ENCODE measurements at regions not wholly inside any gene's neighbourhood (a gene's known extent, or its start where the extent isn't known, plus 50 kb on each side); places are given as distances from the start of the nearest gene placed in this dataset.

DNA sequence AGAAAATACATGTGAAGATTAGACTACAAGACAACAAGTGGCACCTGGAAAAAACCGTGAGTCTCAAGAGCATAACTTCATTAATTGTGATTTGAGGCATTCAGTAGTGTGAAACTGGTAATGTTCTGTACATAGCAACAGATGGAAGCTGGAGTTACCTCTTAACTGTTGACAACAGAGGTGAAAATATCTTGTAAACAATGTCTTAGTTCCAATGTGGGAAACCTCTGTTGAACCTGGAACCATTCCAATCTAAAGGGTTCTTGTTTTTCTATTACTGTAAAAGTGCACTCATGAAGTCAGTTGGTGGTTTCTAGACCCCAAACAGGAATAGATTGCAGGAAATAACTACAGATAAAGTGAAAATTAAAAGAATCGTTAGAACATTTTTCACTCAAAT is 728.4 kb downstream of the SLITRK1 start:
- WGBS = 63% methylated on average over 2 of the region's 2 CpGs
- no peak for DNase-seq (ENCODE audit: low spot score)

GRCh38 chr13:83151308-83151660 is 731.0 kb downstream of the SLITRK1 start:
- TF ChIP-seq, protein P1, sequence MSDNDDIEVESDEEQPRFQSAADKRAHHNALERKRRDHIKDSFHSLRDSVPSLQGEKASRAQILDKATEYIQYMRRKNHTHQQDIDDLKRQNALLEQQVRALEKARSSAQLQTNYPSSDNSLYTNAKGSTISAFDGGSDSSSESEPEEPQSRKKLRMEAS (IDR thresholded peaks at IDR 0.05) = no peak
- TF ChIP-seq HNF4G (IDR thresholded peaks at IDR 0.05) = no peak
- TF ChIP-seq, protein P2, sequence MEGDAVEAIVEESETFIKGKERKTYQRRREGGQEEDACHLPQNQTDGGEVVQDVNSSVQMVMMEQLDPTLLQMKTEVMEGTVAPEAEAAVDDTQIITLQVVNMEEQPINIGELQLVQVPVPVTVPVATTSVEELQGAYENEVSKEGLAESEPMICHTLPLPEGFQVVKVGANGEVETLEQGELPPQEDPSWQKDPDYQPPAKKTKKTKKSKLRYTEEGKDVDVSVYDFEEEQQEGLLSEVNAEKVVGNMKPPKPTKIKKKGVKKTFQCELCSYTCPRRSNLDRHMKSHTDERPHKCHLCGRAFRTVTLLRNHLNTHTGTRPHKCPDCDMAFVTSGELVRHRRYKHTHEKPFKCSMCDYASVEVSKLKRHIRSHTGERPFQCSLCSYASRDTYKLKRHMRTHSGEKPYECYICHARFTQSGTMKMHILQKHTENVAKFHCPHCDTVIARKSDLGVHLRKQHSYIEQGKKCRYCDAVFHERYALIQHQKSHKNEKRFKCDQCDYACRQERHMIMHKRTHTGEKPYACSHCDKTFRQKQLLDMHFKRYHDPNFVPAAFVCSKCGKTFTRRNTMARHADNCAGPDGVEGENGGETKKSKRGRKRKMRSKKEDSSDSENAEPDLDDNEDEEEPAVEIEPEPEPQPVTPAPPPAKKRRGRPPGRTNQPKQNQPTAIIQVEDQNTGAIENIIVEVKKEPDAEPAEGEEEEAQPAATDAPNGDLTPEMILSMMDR (IDR thresholded peaks at IDR 0.05; ENCODE audit: low read depth, low read length, missing input control) = no peak
- TF ChIP-seq FOXA2 (IDR thresholded peaks at IDR 0.05) = no peak
- TF ChIP-seq GABPA (IDR thresholded peaks at IDR 0.05 in 1 of 2, conservative IDR thresholded peaks at IDR 0.05 in 1 of 2) = no peak
- Histone ChIP-seq H3K36me3 (ENCODE audit: control insufficient read depth in 4 of 4, insufficient read depth in 3 of 4, low read depth in 1 of 4, low read length in 3 of 4) (no peaks in the 10 kb centered on the region), H3K27ac (ENCODE audit: low read depth in 1 of 2, low read length in 2 of 2) (no peak overlapping the region), H3K4me1 (ENCODE audit: control insufficient read depth in 4 of 4, insufficient read depth in 4 of 4, low read length in 3 of 4) (no peaks in the 10 kb centered on the region), H3K9me3 (ENCODE audit: control insufficient read depth in 4 of 4, low read length in 3 of 4) (no peaks in the 10 kb centered on the region), H3K9ac (ENCODE audit: low read depth in 1 of 2, low read length in 2 of 2) (no peak overlapping the region), H3K27me3 (ENCODE audit: control insufficient read depth in 4 of 4, insufficient read depth in 4 of 4, low read length in 3 of 4) (no peaks in the 10 kb centered on the region), H3K4me3 (ENCODE audit: low read depth in 1 of 3, low read length in 3 of 3) (no peak overlapping the region)
- DNase-seq (ENCODE audit: low spot score) = no peak
- WGBS = 81% methylated on average over 1 of the region's 1 CpG

More for the DNA sequence above, 728.4 kb downstream of the SLITRK1 start:
- H3K36me3 ChIP-seq (ENCODE audit: control insufficient read depth in 4 of 4, insufficient read depth in 3 of 4, low read depth in 1 of 4, low read length in 3 of 4) = no peaks in the 10 kb centered on the region
- H3K27me3 ChIP-seq (ENCODE audit: control insufficient read depth in 4 of 4, insufficient read depth in 4 of 4, low read length in 3 of 4) = no peaks in the 10 kb centered on the region
- no peaks in the 10 kb centered on the region for H3K9me3 ChIP-seq (ENCODE audit: control insufficient read depth in 4 of 4, low read length in 3 of 4)
- no peak overlapping the region for H3K4me3 ChIP-seq (ENCODE audit: low read depth in 1 of 3, low read length in 3 of 3)
- H3K9ac ChIP-seq (ENCODE audit: low read depth in 1 of 2, low read length in 2 of 2) = no peak overlapping the region
- no peak overlapping the region for H3K27ac ChIP-seq (ENCODE audit: low read depth in 1 of 2, low read length in 2 of 2)
- TF ChIP-seq, protein P1 (IDR thresholded peaks at IDR 0.05) = no peak
- TF ChIP-seq RXRA (IDR thresholded peaks at IDR 0.05) (no peak), EGR1 (IDR thresholded peaks at IDR 0.05; ENCODE audit: low read depth in 2 of 2) (no peak), TAF1 (conservative IDR thresholded peaks at IDR 0.05) (no peak), FOXA1 (IDR thresholded peaks at IDR 0.05) (no peak), FOXA2 (IDR thresholded peaks at IDR 0.05) (no peak), RAD21 (IDR thresholded peaks at IDR 0.05) (no peak), YY1 (IDR thresholded peaks at IDR 0.05) (no peak), NR2F2 (IDR thresholded peaks at IDR 0.05) (no peak), GABPA (IDR thresholded peaks at IDR 0.05 in 1 of 2, conservative IDR thresholded peaks at IDR 0.05 in 1 of 2) (no peak), HNF4A (conservative IDR thresholded peaks at IDR 0.05) (no peak)
- TF ChIP-seq, protein P3, sequence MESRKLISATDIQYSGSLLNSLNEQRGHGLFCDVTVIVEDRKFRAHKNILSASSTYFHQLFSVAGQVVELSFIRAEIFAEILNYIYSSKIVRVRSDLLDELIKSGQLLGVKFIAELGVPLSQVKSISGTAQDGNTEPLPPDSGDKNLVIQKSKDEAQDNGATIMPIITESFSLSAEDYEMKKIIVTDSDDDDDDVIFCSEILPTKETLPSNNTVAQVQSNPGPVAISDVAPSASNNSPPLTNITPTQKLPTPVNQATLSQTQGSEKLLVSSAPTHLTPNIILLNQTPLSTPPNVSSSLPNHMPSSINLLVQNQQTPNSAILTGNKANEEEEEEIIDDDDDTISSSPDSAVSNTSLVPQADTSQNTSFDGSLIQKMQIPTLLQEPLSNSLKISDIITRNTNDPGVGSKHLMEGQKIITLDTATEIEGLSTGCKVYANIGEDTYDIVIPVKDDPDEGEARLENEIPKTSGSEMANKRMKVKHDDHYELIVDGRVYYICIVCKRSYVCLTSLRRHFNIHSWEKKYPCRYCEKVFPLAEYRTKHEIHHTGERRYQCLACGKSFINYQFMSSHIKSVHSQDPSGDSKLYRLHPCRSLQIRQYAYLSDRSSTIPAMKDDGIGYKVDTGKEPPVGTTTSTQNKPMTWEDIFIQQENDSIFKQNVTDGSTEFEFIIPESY (IDR thresholded peaks at IDR 0.05) = no peak
- TF ChIP-seq, protein P4, sequence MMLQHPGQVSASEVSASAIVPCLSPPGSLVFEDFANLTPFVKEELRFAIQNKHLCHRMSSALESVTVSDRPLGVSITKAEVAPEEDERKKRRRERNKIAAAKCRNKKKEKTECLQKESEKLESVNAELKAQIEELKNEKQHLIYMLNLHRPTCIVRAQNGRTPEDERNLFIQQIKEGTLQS (IDR thresholded peaks at IDR 0.05) = no peak
- H3K4me1 ChIP-seq (ENCODE audit: control insufficient read depth in 4 of 4, insufficient read depth in 4 of 4, low read length in 3 of 4) = no peaks in the 10 kb centered on the region
